GM18502 (cell line): ENCODE measurements at regions not wholly inside any gene's neighbourhood (a gene's known extent, or its start where the extent isn't known, plus 50 kb on each side); places are given as distances from the start of the nearest gene placed in this dataset.

ENCODE experiments used
- ATAC-seq: cut with Tn5 transposase; IDR thresholded peaks from one replicate; pipeline ENCODE4 v1.9.1; 2021; ENCODE audit warnings: mild to moderate bottlenecking; ENCODE audit not compliant: unreplicated experiment, poor library complexity

GRCh38 chr11:116492600-116492999, 280.2 kb downstream of the BUD13 start:
- no peak for ATAC-seq

- no peak for ATAC-seq
Observed at GRCh38 chr11:116488836-116489389, 283.9 kb downstream of the BUD13 start.

- no peak for ATAC-seq
Observed at GRCh38 chr11:116485425-116485824, 287.4 kb downstream of the BUD13 start.

- no peak for ATAC-seq
Observed at GRCh38 chr11:116482716-116483115, 290.1 kb downstream of the BUD13 start.

- ATAC-seq, result no peak
Observed at GRCh38 chr11:116481126-116481675, 291.6 kb downstream of the BUD13 start.

GRCh38 chr11:116478669-116479668, 293.8 kb downstream of the BUD13 start:
- no peak for ATAC-seq

- no peak for ATAC-seq
Observed at GRCh38 chr11:116478205-116478604, 294.6 kb downstream of the BUD13 start.

- ATAC-seq, result no peak
Observed at GRCh38 chr11:116473790-116474346, 298.9 kb downstream of the BUD13 start.

GRCh38 chr11:116473206-116473769, 299.5 kb downstream of the BUD13 start:
- ATAC-seq, result no peak

- ATAC-seq, result no peak
Observed at GRCh38 chr11:116472651-116473050, 300.1 kb downstream of the BUD13 start.

- ATAC-seq, result no peak
Observed at GRCh38 chr11:116471608-116472256, 301.1 kb downstream of the BUD13 start.

GRCh38 chr11:116468699-116469098, 304.1 kb downstream of the BUD13 start:
- ATAC-seq, result no peak

- ATAC-seq, result no peak
Observed at GRCh38 chr11:116467823-116468222, 305.0 kb downstream of the BUD13 start.

- ATAC-seq, result no peak
Observed at GRCh38 chr11:116466801-116467200, 306.0 kb downstream of the BUD13 start.

GRCh38 chr11:116466191-116466590, 306.6 kb downstream of the BUD13 start:
- ATAC-seq, result no peak

- no peak for ATAC-seq
Observed at GRCh38 chr11:116465056-116465455, 307.7 kb downstream of the BUD13 start.

GRCh38 chr11:116461789-116462188, 311.0 kb downstream of the BUD13 start:
- no peak for ATAC-seq

- ATAC-seq, result no peak
Observed at GRCh38 chr11:116460156-116460920, 312.4 kb downstream of the BUD13 start.
